ENCODE measurements at regions not wholly inside any gene's neighbourhood (a gene's known extent, or its start where the extent isn't known, plus 50 kb on each side); places are given as distances from the start of the nearest gene placed in this dataset.

DNA sequence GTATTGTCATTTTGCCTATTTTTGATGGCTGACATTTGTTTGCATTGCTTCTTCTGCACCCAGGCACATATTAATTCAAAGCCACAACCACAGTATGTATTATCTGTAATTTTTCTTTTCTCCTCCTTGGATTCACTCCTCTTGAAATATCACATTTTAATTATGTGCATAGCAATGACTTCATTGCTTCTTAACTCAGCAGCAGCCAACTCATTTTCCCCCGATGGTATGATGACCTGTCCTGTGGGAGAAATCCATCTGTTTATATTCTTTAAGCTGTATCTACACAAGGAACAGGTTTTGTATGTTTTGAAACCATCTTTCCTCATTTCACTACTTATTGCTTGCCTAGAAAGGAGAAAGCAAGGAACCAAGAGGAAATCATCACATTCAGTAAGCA, 588.8 kb downstream of the INHBA start:
- H3K4me3 Mint-ChIP-seq (ENCODE audit: unreplicated experiment) = no peak overlapping the region
- TF ChIP-seq, protein P1, sequence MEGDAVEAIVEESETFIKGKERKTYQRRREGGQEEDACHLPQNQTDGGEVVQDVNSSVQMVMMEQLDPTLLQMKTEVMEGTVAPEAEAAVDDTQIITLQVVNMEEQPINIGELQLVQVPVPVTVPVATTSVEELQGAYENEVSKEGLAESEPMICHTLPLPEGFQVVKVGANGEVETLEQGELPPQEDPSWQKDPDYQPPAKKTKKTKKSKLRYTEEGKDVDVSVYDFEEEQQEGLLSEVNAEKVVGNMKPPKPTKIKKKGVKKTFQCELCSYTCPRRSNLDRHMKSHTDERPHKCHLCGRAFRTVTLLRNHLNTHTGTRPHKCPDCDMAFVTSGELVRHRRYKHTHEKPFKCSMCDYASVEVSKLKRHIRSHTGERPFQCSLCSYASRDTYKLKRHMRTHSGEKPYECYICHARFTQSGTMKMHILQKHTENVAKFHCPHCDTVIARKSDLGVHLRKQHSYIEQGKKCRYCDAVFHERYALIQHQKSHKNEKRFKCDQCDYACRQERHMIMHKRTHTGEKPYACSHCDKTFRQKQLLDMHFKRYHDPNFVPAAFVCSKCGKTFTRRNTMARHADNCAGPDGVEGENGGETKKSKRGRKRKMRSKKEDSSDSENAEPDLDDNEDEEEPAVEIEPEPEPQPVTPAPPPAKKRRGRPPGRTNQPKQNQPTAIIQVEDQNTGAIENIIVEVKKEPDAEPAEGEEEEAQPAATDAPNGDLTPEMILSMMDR (IDR thresholded peaks at IDR 0.05; ENCODE audit: unreplicated experiment) = no peak
- H3K36me3 Mint-ChIP-seq (ENCODE audit: low read depth, unreplicated experiment) = no peaks in the 10 kb centered on the region
- H3K27ac Mint-ChIP-seq (ENCODE audit: unreplicated experiment) = no peak overlapping the region
- H3K27me3 Mint-ChIP-seq (ENCODE audit: unreplicated experiment) = no peaks in the 10 kb centered on the region
- no peaks in the 10 kb centered on the region for H3K9me3 Mint-ChIP-seq (ENCODE audit: unreplicated experiment)
- no peak for DNase-seq (ENCODE audit: low spot score)
- H3K4me1 Mint-ChIP-seq (ENCODE audit: unreplicated experiment) = peaks cover 3% of the 10 kb centered on the region

DNA sequence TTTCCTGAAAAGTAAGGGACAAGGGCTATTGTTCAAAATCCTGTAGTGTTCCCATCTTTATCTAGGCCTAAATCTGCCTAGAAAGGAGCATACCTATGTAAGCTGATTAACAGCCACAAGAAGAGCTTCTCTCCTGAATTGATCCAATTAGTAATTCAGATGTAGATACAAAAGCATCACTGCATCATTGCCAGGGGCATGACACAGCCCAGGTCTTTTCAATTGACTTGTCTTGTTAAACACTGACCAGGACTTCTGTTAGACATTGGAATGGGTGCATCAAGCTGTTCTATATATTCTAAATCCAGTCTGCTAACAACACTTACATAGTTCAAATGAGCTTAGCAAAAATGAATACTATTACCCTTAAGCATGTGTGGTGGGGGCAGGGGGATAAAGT, 589.2 kb downstream of the INHBA start:
- H3K9me3 Mint-ChIP-seq (ENCODE audit: unreplicated experiment) = no peaks in the 10 kb centered on the region

DNA sequence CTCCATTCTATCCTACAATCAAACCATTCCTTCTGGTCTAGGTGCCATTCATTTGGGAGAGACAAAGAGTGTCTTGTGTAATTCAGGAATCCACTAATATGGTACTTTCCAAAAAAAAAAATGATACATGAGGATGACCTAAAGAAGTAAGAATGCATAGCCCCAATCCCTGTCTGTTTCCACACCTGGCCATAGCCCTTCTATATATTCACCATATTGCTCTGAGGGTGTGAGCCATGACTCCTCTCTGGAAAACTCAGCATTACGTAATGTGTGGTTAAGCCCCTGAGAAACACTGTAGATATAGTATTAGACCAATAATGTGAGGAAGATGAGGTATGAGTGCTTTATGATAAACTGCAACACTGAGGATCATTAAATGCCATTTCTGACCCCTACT, 592.7 kb downstream of the INHBA start:
- H3K9me3 Mint-ChIP-seq (ENCODE audit: unreplicated experiment) = no peaks in the 10 kb centered on the region
- DNase-seq (ENCODE audit: low spot score) = no peak
- TF ChIP-seq, protein P1 (IDR thresholded peaks at IDR 0.05; ENCODE audit: unreplicated experiment) = no peak
- H3K27ac Mint-ChIP-seq (ENCODE audit: unreplicated experiment) = no peak overlapping the region
- no peak overlapping the region for H3K4me3 Mint-ChIP-seq (ENCODE audit: unreplicated experiment)
- H3K36me3 Mint-ChIP-seq (ENCODE audit: low read depth, unreplicated experiment) = no peaks in the 10 kb centered on the region
- H3K4me1 Mint-ChIP-seq (ENCODE audit: unreplicated experiment) = peaks cover 3% of the 10 kb centered on the region
- H3K27me3 Mint-ChIP-seq (ENCODE audit: unreplicated experiment) = no peaks in the 10 kb centered on the region

More for the DNA sequence above, 589.2 kb downstream of the INHBA start:
- DNase-seq (ENCODE audit: low spot score) = no peak
- TF ChIP-seq, protein P1 (IDR thresholded peaks at IDR 0.05; ENCODE audit: unreplicated experiment) = no peak
- Mint-ChIP-seq H3K4me3 (ENCODE audit: unreplicated experiment) (no peak overlapping the region), H3K27ac (ENCODE audit: unreplicated experiment) (no peak overlapping the region), H3K36me3 (ENCODE audit: low read depth, unreplicated experiment) (no peaks in the 10 kb centered on the region), H3K27me3 (ENCODE audit: unreplicated experiment) (no peaks in the 10 kb centered on the region), H3K4me1 (ENCODE audit: unreplicated experiment) (peaks cover 3% of the 10 kb centered on the region)

DNA sequence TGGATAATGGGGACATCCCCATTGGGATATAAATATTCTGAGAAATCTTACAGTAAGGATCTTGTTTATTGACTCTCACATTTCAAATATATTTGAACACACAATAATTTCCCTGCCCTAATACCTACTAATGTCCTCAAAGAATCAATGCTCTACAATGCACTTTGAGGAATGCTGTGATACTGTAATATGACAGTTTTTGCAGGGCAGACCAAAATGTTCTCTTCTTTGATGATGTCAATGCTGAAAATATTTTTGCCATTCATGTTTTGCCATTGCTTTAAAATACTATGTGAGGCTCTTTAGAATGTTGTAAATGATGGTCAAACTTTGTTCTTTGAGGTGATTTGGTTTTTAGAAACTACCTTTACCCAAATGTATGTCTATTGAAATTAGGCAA, 594.1 kb downstream of the INHBA start:
- H3K9me3 Mint-ChIP-seq (ENCODE audit: unreplicated experiment) = no peaks in the 10 kb centered on the region
- no peaks in the 10 kb centered on the region for H3K4me1 Mint-ChIP-seq (ENCODE audit: unreplicated experiment)
- no peaks in the 10 kb centered on the region for H3K36me3 Mint-ChIP-seq (ENCODE audit: low read depth, unreplicated experiment)
- H3K4me3 Mint-ChIP-seq (ENCODE audit: unreplicated experiment) = no peak overlapping the region
- TF ChIP-seq, protein P1 (IDR thresholded peaks at IDR 0.05; ENCODE audit: unreplicated experiment) = no peak
- H3K27me3 Mint-ChIP-seq (ENCODE audit: unreplicated experiment) = no peaks in the 10 kb centered on the region
- no peak for DNase-seq (ENCODE audit: low spot score)
- no peak overlapping the region for H3K27ac Mint-ChIP-seq (ENCODE audit: unreplicated experiment)

DNA sequence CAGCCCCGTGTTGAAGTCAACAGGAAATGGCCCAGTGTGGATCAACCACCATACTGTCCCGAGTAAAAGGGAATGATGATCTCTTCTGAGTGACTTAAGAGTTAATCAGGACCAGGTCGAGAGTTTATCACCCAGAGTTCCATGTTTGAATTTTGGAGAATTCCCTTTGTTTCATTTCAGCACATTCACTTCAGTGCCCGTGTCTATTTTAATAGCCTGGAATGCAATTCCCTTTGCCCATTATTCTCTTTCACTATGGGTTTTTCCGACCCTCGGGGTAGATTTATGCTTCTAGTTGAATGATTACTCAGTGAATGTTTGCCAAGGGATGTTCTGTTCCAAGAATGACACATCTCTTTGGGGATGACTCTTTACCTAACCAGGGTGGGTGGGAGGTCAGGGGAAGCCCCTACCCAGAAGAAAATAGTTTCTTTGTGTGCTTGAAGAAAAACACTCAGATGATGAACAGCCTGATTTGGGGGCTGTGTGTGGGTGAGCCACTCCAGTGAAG, 594.9 kb downstream of the INHBA start:
- H3K9me3 Mint-ChIP-seq (ENCODE audit: unreplicated experiment) = no peaks in the 10 kb centered on the region
- no peak for DNase-seq (ENCODE audit: low spot score)
- no peak overlapping the region for H3K27ac Mint-ChIP-seq (ENCODE audit: unreplicated experiment)
- no peaks in the 10 kb centered on the region for H3K4me1 Mint-ChIP-seq (ENCODE audit: unreplicated experiment)
- H3K36me3 Mint-ChIP-seq (ENCODE audit: low read depth, unreplicated experiment) = no peaks in the 10 kb centered on the region
- TF ChIP-seq, protein P1 (IDR thresholded peaks at IDR 0.05; ENCODE audit: unreplicated experiment) = no peak
- H3K4me3 Mint-ChIP-seq (ENCODE audit: unreplicated experiment) = no peak overlapping the region
- H3K27me3 Mint-ChIP-seq (ENCODE audit: unreplicated experiment) = no peaks in the 10 kb centered on the region
